IMR-90 (cell line): ENCODE measurements at regions not wholly inside any gene's neighbourhood (a gene's known extent, or its start where the extent isn't known, plus 50 kb on each side); places are given as distances from the start of the nearest gene placed in this dataset.

Experiments used
- ATAC-seq: fragments of 200-7000 bp; cut with Tn5 transposase; 2 replicates; pipeline ENCODE4 v1.9.1; 2020; ENCODE audit warnings: low read depth, mild to moderate bottlenecking, moderate library complexity
- BruUV-seq: library from RNA; stranded (reverse); fragments of 400-500 nt; replicated peaks from 2 replicates; lab custom pipeline; 2021; lab: Mats Ljungman, UMichigan
- CTCF ChIA-PET: fragments of 300-600 bp; formaldehyde crosslinking; extraction: SDS; loops from one replicate; lab custom pipeline; 2021; ENCODE audit warnings: antibody characterized with exemption; lab: Yijun Ruan, JAX
- POLR2A ChIA-PET: fragments of 300-600 bp; sonication (Branson Sonifier 250); formaldehyde crosslinking; loops from one replicate; lab custom pipeline; 2022; ENCODE audit warnings: antibody characterized with exemption; ENCODE audit not compliant: unreplicated experiment; lab: Charles Lee
- DNase-seq: peaks from one replicate; pipeline ENCODE4 v3.0.0; 2013
- H2AFZ ChIP-seq: replicated peaks from 2 replicates; pipeline ENCODE3; 2013; ENCODE audit warnings: low read length, mild to moderate bottlenecking; ENCODE audit not compliant: poor library complexity
- H2AK5ac ChIP-seq: 2 replicates; pipeline ENCODE4 v1.6.1; 2013; ENCODE audit warnings: low read depth, low read length, inconsistent platforms
- H2AK9ac ChIP-seq: replicated peaks from 2 replicates; pipeline ENCODE3; 2013; ENCODE audit warnings: mild to moderate bottlenecking, low read depth, low read length, moderate library complexity; ENCODE audit not compliant: poor library complexity
- H2BK120ac ChIP-seq: 2 replicates; pipeline ENCODE4 v1.6.1; 2013; ENCODE audit warnings: low read depth, low read length, inconsistent platforms
- H2BK15ac ChIP-seq: 3 replicates; pipeline ENCODE4 v1.6.1; 2013; ENCODE audit warnings: low read depth, low read length, inconsistent platforms
- H2BK20ac ChIP-seq: 2 replicates; pipeline ENCODE4 v1.6.1; 2013; ENCODE audit warnings: low read depth, mild to moderate bottlenecking, inconsistent platforms, low read length, moderate library complexity
- H2BK5ac ChIP-seq: 2 replicates; pipeline ENCODE4 v1.6.1; 2013; ENCODE audit warnings: mild to moderate bottlenecking, low read depth, low read length, inconsistent platforms; ENCODE audit not compliant: poor library complexity, severe bottlenecking
- H3K14ac ChIP-seq: replicated peaks from 2 replicates; pipeline ENCODE4 v1.6.1; 2013; ENCODE audit warnings: low read depth, low read length, inconsistent platforms
- H3K18ac ChIP-seq: 2 replicates; pipeline ENCODE4 v1.6.1; 2013; ENCODE audit warnings: low read depth, low read length, control low read depth
- H3K23ac ChIP-seq: 2 replicates; pipeline ENCODE4 v1.6.1; 2013; ENCODE audit warnings: low read depth, low read length, inconsistent platforms
- H3K27ac ChIP-seq: 2 replicates; pipeline ENCODE4 v1.5.1; 2013; ENCODE audit warnings: mild to moderate bottlenecking, control low read depth, low read length; ENCODE audit not compliant: insufficient read depth
- H3K27me3 ChIP-seq: 2 replicates; pipeline ENCODE4 v1.6.1; 2013; ENCODE audit warnings: low read length; ENCODE audit not compliant: control insufficient read depth, insufficient read depth
- H3K36me3 ChIP-seq: 2 replicates; pipeline ENCODE4 v1.6.1; 2013; ENCODE audit warnings: low read length, mixed read lengths; ENCODE audit not compliant: control insufficient read depth, insufficient read depth
- H3K4ac ChIP-seq: 2 replicates; pipeline ENCODE4 v1.6.1; 2013; ENCODE audit warnings: low read depth, low read length, inconsistent platforms
- H3K4me1 ChIP-seq: 2 replicates; pipeline ENCODE4 v1.6.1; 2013; ENCODE audit warnings: low read length, mixed read lengths; ENCODE audit not compliant: control insufficient read depth, insufficient read depth
- H3K4me2 ChIP-seq: 2 replicates; pipeline ENCODE4 v1.6.1; 2013; ENCODE audit warnings: low read depth, mild to moderate bottlenecking, control low read depth, low read length, moderate library complexity
- H3K4me3 ChIP-seq: 2 replicates; pipeline ENCODE4 v1.5.1; 2013; ENCODE audit warnings: low read depth, mild to moderate bottlenecking, control low read depth, low read length, moderate library complexity; ENCODE audit not compliant: insufficient read depth
- H3K56ac ChIP-seq: 2 replicates; pipeline ENCODE4 v1.6.1; 2013; ENCODE audit warnings: low read length, inconsistent platforms; ENCODE audit not compliant: insufficient read depth; ENCODE audit errors: extremely low read depth
- H3K79me1 ChIP-seq, 2 experiments: 2 replicates each; pipeline ENCODE4 v1.6.1; 2013; ENCODE audit warnings: low read length in 2 of 2, inconsistent platforms in 1 of 2, low read depth in 1 of 2
- H3K9ac ChIP-seq: 2 replicates; pipeline ENCODE4 v1.6.1; 2013; ENCODE audit warnings: low read depth, low read length, control low read depth
- H3K9me1 ChIP-seq: 2 replicates; pipeline ENCODE4 v1.6.1; 2013; ENCODE audit warnings: low read length, inconsistent platforms; ENCODE audit not compliant: insufficient read depth
- H3K9me3 ChIP-seq: 2 replicates; pipeline ENCODE4 v1.6.1; 2013; ENCODE audit warnings: low read length; ENCODE audit not compliant: control insufficient read depth, insufficient read depth
- H4K20me1 ChIP-seq: 2 replicates; pipeline ENCODE4 v1.6.1; 2013; ENCODE audit warnings: low read length, inconsistent platforms; ENCODE audit not compliant: insufficient read depth
- H4K5ac ChIP-seq: 2 replicates; pipeline ENCODE4 v1.6.1; 2013; ENCODE audit warnings: mild to moderate bottlenecking, low read depth, low read length, control low read depth
- H4K8ac ChIP-seq, 2 experiments: 2 replicates each; pipeline ENCODE4 v1.6.1; 2013; ENCODE audit warnings: low read depth in 2 of 2, low read length in 2 of 2, control low read depth in 1 of 2, inconsistent platforms in 1 of 2
- H4K91ac ChIP-seq: 2 replicates; pipeline ENCODE4 v1.6.1; 2013; ENCODE audit warnings: low read depth, low read length, inconsistent platforms; ENCODE audit not compliant: insufficient read depth
- BHLHE40 ChIP-seq: fragments of 150-350 bp; IDR thresholded peaks from 2 replicates; pipeline ENCODE4 v1.6.1; 2016; ENCODE audit warnings: mild to moderate bottlenecking, low read depth, low read length
- CEBPB ChIP-seq: IDR thresholded peaks from 2 replicates; pipeline ENCODE4 v1.6.1; 2012; ENCODE audit warnings: low read depth, low read length, improper control_type of control experiment
- CHD1 ChIP-seq: IDR thresholded peaks from 2 replicates; pipeline ENCODE4 v1.6.1; 2012; ENCODE audit warnings: low read depth, low read length, improper control_type of control experiment
- CTCF ChIP-seq: conservative IDR thresholded peaks from 2 replicates; pipeline ENCODE4 v1.5.1; 2012; ENCODE audit warnings: mild to moderate bottlenecking, low read depth, low read length, improper control_type of control experiment
- FOS ChIP-seq: fragments of 150-350 bp; IDR thresholded peaks from 2 replicates; pipeline ENCODE4 v1.6.1; 2016; ENCODE audit warnings: low read depth, low read length
- MAFK ChIP-seq: IDR thresholded peaks from 2 replicates; pipeline ENCODE4 v1.6.1; 2012; ENCODE audit warnings: low read depth, low read length, improper control_type of control experiment
- MAZ ChIP-seq: IDR thresholded peaks from 2 replicates; pipeline ENCODE4 v1.6.1; 2012; ENCODE audit warnings: low read depth, mild to moderate bottlenecking, low read length, improper control_type of control experiment, moderate library complexity, borderline replicate concordance
- MXI1 ChIP-seq: IDR thresholded peaks from 2 replicates; pipeline ENCODE4 v1.6.1; 2012; ENCODE audit warnings: low read depth, mild to moderate bottlenecking, low read length, moderate library complexity, borderline replicate concordance
- NFE2L2 ChIP-seq: fragments of 150-350 bp; IDR thresholded peaks from 2 replicates; pipeline ENCODE4 v1.6.1; 2016; ENCODE audit warnings: low read depth, mild to moderate bottlenecking, low read length
- POLR2A ChIP-seq: IDR thresholded peaks from 2 replicates; pipeline ENCODE4 v1.6.1; 2012; ENCODE audit warnings: mild to moderate bottlenecking, low read depth, low read length
- RAD21 ChIP-seq: IDR thresholded peaks from 2 replicates; pipeline ENCODE4 v1.6.1; 2012; ENCODE audit warnings: low read length, improper control_type of control experiment
- RCOR1 ChIP-seq: IDR thresholded peaks from 2 replicates; pipeline ENCODE4 v1.6.1; 2012; ENCODE audit warnings: mild to moderate bottlenecking, low read length, improper control_type of control experiment; ENCODE audit not compliant: insufficient replicate concordance
- RFX5 ChIP-seq: IDR thresholded peaks from 2 replicates; pipeline ENCODE4 v1.8.0; 2012; ENCODE audit warnings: low read depth, mild to moderate bottlenecking, low read length, moderate library complexity
- SMC3 ChIP-seq: fragments of 150-350 bp; IDR thresholded peaks from 2 replicates; pipeline ENCODE4 v1.6.1; 2016; ENCODE audit warnings: low read depth, mild to moderate bottlenecking, antibody characterized with exemption, low read length, moderate library complexity
- WGBS, 2 experiments: methylation state at CpG; one replicate each; pipeline versions ENCODE4 v1.1.5 to v1.1.7; 2013; ENCODE audit warnings: missing lambda C conversion rate in 2 of 2; ENCODE audit not compliant: insufficient read length in 1 of 2; ENCODE audit errors: extremely low coverage in 2 of 2; 5-methylcytosine and 5-hydroxymethylcytosine counted together
- dilution Hi-C: fragments of 300-500 bp; cut with HindIII; formaldehyde crosslinking; loops from one replicate; pipeline ENCODE4 v1.14.3; 2018; ENCODE audit warnings: low sequenced_read_pairs; ENCODE audit not compliant: unreplicated experiment
- in situ Hi-C: fragments of 300-500 bp; cut with MboI; formaldehyde crosslinking; loops from 3 replicates; pipeline ENCODE4 v1.14.3; 2019; ENCODE audit warnings: low sequenced_read_pairs, inconsistent platforms, mixed read lengths
- intact Hi-C: fragments of 100-400 bp; cut with micrococcal nuclease; formaldehyde crosslinking; loops from 2 replicates; pipeline ENCODE4 v1.10.0; 2022
- TF ChIP-seq, protein P1 (sequence below): fragments of 150-350 bp; IDR thresholded peaks from 2 replicates; pipeline ENCODE4 v1.6.1; 2017; ENCODE audit warnings: mild to moderate bottlenecking, antibody characterized with exemption, low read length, low read depth
- TF ChIP-seq, protein P2 (sequence below): fragments of 150-350 bp; IDR thresholded peaks from 2 replicates; pipeline ENCODE4 v1.6.1; 2016; ENCODE audit warnings: low read depth, mild to moderate bottlenecking, low read length, moderate library complexity, borderline replicate concordance

DNA sequence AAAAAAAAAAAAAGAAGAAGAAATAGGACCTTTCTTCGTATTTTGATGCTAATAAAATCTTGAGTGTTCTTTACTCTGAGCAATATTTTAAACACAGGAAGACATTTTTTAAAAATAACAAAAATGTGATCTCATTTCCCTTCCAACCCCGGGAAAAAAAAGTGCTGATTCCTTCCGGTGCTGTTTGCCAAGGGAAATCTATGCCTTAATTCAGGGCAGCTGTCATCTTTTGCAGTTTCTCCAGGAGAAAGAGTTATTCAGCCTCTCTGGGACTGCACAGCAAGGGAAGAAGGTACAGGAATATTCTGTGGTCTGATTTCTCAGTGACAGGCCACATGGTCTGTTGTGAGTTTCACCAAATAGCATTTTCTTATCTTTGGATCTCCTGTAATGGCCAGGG is 291.9 kb upstream of the IRX1 start:
- H4K5ac ChIP-seq: no peak overlapping the region
- no peaks in the 10 kb centered on the region for H3K36me3 ChIP-seq
- no peaks in the 10 kb centered on the region for H3K9me1 ChIP-seq
- no CpG with 5 or more reads among the region's 3 CpGs for WGBS, 2 experiments
- in situ Hi-C loops: no loop called here
- H2AK5ac ChIP-seq: no peak overlapping the region
- H3K4me3 ChIP-seq: no peak overlapping the region
- no TSS peak for BruUV-seq
- no peak overlapping the region for H3K14ac ChIP-seq
- no peak overlapping the region for H3K9ac ChIP-seq
- no peak overlapping the region for H4K91ac ChIP-seq
- H2BK15ac ChIP-seq: no peak overlapping the region
- no peak overlapping the region for H3K23ac ChIP-seq
- H4K8ac ChIP-seq: no peak overlapping the region
- H3K4me1 ChIP-seq: no peaks in the 10 kb centered on the region
- no peak overlapping the region for H3K27ac ChIP-seq
- no peak overlapping the region for H3K56ac ChIP-seq
- no peak overlapping the region for H2AK9ac ChIP-seq
- no peak for TF ChIP-seq POLR2A
- no peak for TF ChIP-seq MXI1
- TF ChIP-seq CHD1: no peak
- TF ChIP-seq NFE2L2: no peak
- TF ChIP-seq, protein P1, sequence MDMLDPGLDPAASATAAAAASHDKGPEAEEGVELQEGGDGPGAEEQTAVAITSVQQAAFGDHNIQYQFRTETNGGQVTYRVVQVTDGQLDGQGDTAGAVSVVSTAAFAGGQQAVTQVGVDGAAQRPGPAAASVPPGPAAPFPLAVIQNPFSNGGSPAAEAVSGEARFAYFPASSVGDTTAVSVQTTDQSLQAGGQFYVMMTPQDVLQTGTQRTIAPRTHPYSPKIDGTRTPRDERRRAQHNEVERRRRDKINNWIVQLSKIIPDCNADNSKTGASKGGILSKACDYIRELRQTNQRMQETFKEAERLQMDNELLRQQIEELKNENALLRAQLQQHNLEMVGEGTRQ: no peak
- no peak for TF ChIP-seq SMC3
- no peak for TF ChIP-seq BHLHE40
- no peak for TF ChIP-seq RCOR1
- TF ChIP-seq CEBPB: no peak
- TF ChIP-seq RFX5: no peak
- TF ChIP-seq FOS: no peak
- TF ChIP-seq CTCF: no peak
- no peak for TF ChIP-seq RAD21
- TF ChIP-seq, protein P2, sequence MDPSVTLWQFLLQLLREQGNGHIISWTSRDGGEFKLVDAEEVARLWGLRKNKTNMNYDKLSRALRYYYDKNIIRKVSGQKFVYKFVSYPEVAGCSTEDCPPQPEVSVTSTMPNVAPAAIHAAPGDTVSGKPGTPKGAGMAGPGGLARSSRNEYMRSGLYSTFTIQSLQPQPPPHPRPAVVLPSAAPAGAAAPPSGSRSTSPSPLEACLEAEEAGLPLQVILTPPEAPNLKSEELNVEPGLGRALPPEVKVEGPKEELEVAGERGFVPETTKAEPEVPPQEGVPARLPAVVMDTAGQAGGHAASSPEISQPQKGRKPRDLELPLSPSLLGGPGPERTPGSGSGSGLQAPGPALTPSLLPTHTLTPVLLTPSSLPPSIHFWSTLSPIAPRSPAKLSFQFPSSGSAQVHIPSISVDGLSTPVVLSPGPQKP: no peak
- no peak for TF ChIP-seq MAFK
- TF ChIP-seq MAZ: no peak
- peaks cover 31% of the 10 kb centered on the region for H3K9me3 ChIP-seq
- H3K4me2 ChIP-seq: no peak overlapping the region
- no peak overlapping the region for H2BK5ac ChIP-seq
- DNase-seq (no peak), ATAC-seq (no peak)
- H2BK120ac ChIP-seq: no peak overlapping the region
- no peaks in the 10 kb centered on the region for H4K20me1 ChIP-seq
- intact Hi-C loops: loop anchor here (5.0 kb wide), 1 partner anchor 396 kb away; no protein-coding TSS in a partner anchor
- no peak overlapping the region for H2BK20ac ChIP-seq
- no peak overlapping the region for H3K4ac ChIP-seq
- ChIA-PET POLR2A (no interaction called here), CTCF (no interaction called here)
- dilution Hi-C loops: no loop called here
- H3K18ac ChIP-seq: no peak overlapping the region
- no peaks in the 10 kb centered on the region for H3K79me1 ChIP-seq
- H2AFZ ChIP-seq: no peak overlapping the region
- no peaks in the 10 kb centered on the region for H3K27me3 ChIP-seq
